Natural killer cell (primary cell): ENCODE measurements at regions not wholly inside any gene's neighbourhood (a gene's known extent, or its start where the extent isn't known, plus 50 kb on each side); places are given as distances from the start of the nearest gene placed in this dataset.
A peak's percentile ranks its signal among the peaks of the same experiment; 100 is the strongest.

Experiments
- ATAC-seq, 3 donors: fragments of 150-1000 bp in 2 of 3; fragments of 200-7000 bp in 1 of 3; cut with Tn5 transposase; 1 replicate in 1 of 3; 2 replicates in 2 of 3; pipeline ENCODE4 v1.10.0; 2021; ENCODE audit warnings: mild to moderate bottlenecking in 2 of 3, moderate library complexity in 2 of 3
- DNase-seq, 2 donors: peaks; one replicate each; pipeline versions ENCODE4 v3.0.0 to v3.0.0-alpha.2; 2013 to 2021; ENCODE audit warnings: mixed read lengths in 1 of 2
- H3K27ac ChIP-seq: one replicate; pipeline ENCODE4 v1.5.1; 2013; ENCODE audit warnings: mild to moderate bottlenecking, low read length
- H3K27me3 ChIP-seq: one replicate; pipeline ENCODE4 v1.6.1; 2013; ENCODE audit warnings: low read length; ENCODE audit not compliant: control insufficient read depth, insufficient read depth
- H3K36me3 ChIP-seq: one replicate; pipeline ENCODE4 v1.6.1; 2013; ENCODE audit warnings: low read length; ENCODE audit not compliant: control insufficient read depth, insufficient read depth
- H3K4me1 ChIP-seq: one replicate; pipeline ENCODE4 v1.6.1; 2013; ENCODE audit warnings: low read length; ENCODE audit not compliant: control insufficient read depth, insufficient read depth
- H3K4me3 ChIP-seq: one replicate; pipeline ENCODE4 v1.5.1; 2013; ENCODE audit warnings: low read length
- H3K9me3 ChIP-seq: one replicate; pipeline ENCODE4 v1.6.1; 2013; ENCODE audit warnings: low read length; ENCODE audit not compliant: control insufficient read depth, insufficient read depth
- H3K27ac Mint-ChIP-seq, 2 donors: one replicate each; pipeline ENCODE4 v1.8.0; 2022; ENCODE audit warnings: mild to moderate bottlenecking in 2 of 2, mixed read lengths in 2 of 2, moderate library complexity in 1 of 2
- H3K27me3 Mint-ChIP-seq, 2 donors: one replicate each; pipeline ENCODE4 v1.8.0; 2022; ENCODE audit warnings: low read depth in 2 of 2, mixed read lengths in 2 of 2
- H3K36me3 Mint-ChIP-seq: one replicate; pipeline ENCODE4 v1.8.0; 2022; ENCODE audit warnings: mixed read lengths
- H3K4me1 Mint-ChIP-seq, 2 donors: one replicate each; pipeline ENCODE4 v1.8.0; 2022; ENCODE audit warnings: mixed read lengths in 2 of 2
- H3K4me3 Mint-ChIP-seq: one replicate; pipeline ENCODE4 v1.8.0; 2022; ENCODE audit warnings: mild to moderate bottlenecking, moderate library complexity, mixed read lengths
- H3K9me3 Mint-ChIP-seq, 2 donors: one replicate each; pipeline ENCODE4 v1.8.0; 2022; ENCODE audit warnings: mixed read lengths in 2 of 2
- CTCF ChIP-seq: fragments of 200-600 bp; IDR thresholded peaks from one replicate; pipeline ENCODE4 v1.8.0; 2022; ENCODE audit warnings: antibody characterized with exemption
- whole genome bisulfite sequencing: methylation state at CpG from one replicate; pipeline ENCODE4 v1.1.7; 2013; ENCODE audit warnings: missing lambda C conversion rate; ENCODE audit not compliant: insufficient coverage; 5-methylcytosine and 5-hydroxymethylcytosine counted together
- intact Hi-C: fragments of 100-400 bp; cut with micrococcal nuclease; formaldehyde crosslinking; loops from one replicate; pipeline ENCODE4 v1.14.2; 2022

- intact Hi-C loops: no loop called here
- no peaks in the 10 kb centered on the region for H3K4me1 ChIP-seq
- WGBS: 90% methylated on average over 4 of the region's 4 CpGs
Observed at GRCh38 chr5:124659798-124660197, 86.6 kb downstream of the ZNF608 start.

GRCh38 chr5:124658867-124659557 lies 87.4 kb downstream of the ZNF608 start:
- no peak overlapping the region for H3K4me3 Mint-ChIP-seq
- no peaks in the 10 kb centered on the region for H3K9me3 Mint-ChIP-seq
- no peaks in the 10 kb centered on the region for H3K4me1 ChIP-seq
- TF ChIP-seq CTCF: no peak
- H3K4me3 ChIP-seq: no peak overlapping the region
- no peaks in the 10 kb centered on the region for H3K4me1 Mint-ChIP-seq
- no peak overlapping the region for H3K27ac ChIP-seq
- ATAC-seq (no peak), DNase-seq (no peak)
- intact Hi-C loops: no loop called here
- no peaks in the 10 kb centered on the region for H3K9me3 ChIP-seq
- WGBS: 55% methylated on average over 6 of the region's 6 CpGs
- H3K36me3 Mint-ChIP-seq: no peaks in the 10 kb centered on the region
- H3K27ac Mint-ChIP-seq: no peak overlapping the region
- H3K27me3 ChIP-seq: peaks cover 4% of the 10 kb centered on the region
- H3K27me3 Mint-ChIP-seq: peaks cover 0 to 31% of the 10 kb centered on the region in 2 donors
- no peaks in the 10 kb centered on the region for H3K36me3 ChIP-seq

More at GRCh38 chr5:124659798-124660197, 86.6 kb downstream of the ZNF608 start:
- Mint-ChIP-seq H3K4me1 (no peaks in the 10 kb centered on the region), H3K27ac (no peak overlapping the region), H3K27me3 (peaks cover 0 to 32% of the 10 kb centered on the region in 2 donors), H3K36me3 (no peaks in the 10 kb centered on the region), H3K9me3 (no peaks in the 10 kb centered on the region), H3K4me3 (no peak overlapping the region)
- H3K36me3 ChIP-seq: no peaks in the 10 kb centered on the region
- DNase-seq: no peak
- no peak for ATAC-seq
- no peaks in the 10 kb centered on the region for H3K27me3 ChIP-seq
- H3K4me3 ChIP-seq: no peak overlapping the region
- no peak for TF ChIP-seq CTCF
- no peaks in the 10 kb centered on the region for H3K9me3 ChIP-seq
- H3K27ac ChIP-seq: no peak overlapping the region

- H3K4me3 ChIP-seq: no peak overlapping the region
- H3K36me3 Mint-ChIP-seq: no peaks in the 10 kb centered on the region
Observed at GRCh38 chr5:124655921-124656511, 90.4 kb downstream of the ZNF608 start.

More at GRCh38 chr5:124655921-124656511, 90.4 kb downstream of the ZNF608 start:
- Mint-ChIP-seq H3K4me3 (no peak overlapping the region), H3K4me1 (peaks cover 11 to 16% of the 10 kb centered on the region in 2 donors), H3K27me3 (peaks cover 0 to 40% of the 10 kb centered on the region in 2 donors), H3K27ac (no peak overlapping the region), H3K9me3 (no peaks in the 10 kb centered on the region)
- 77% methylated on average over 2 of the region's 5 CpGs for WGBS
- Histone ChIP-seq H3K9me3 (no peaks in the 10 kb centered on the region), H3K27me3 (peaks cover 30% of the 10 kb centered on the region), H3K27ac (no peak overlapping the region), H3K36me3 (no peaks in the 10 kb centered on the region), H3K4me1 (peaks cover 11% of the 10 kb centered on the region)
- intact Hi-C loops: no loop called here
- peak in 1 of 3 donors; percentile 66 for ATAC-seq
- DNase-seq: no peak
- TF ChIP-seq CTCF: no peak
